ENCODE measurements at regions not wholly inside any gene's neighbourhood (a gene's known extent, or its start where the extent isn't known, plus 50 kb on each side); places are given as distances from the start of the nearest gene placed in this dataset.
A peak's percentile ranks its signal among the peaks of the same experiment; 100 is the strongest.

DNA sequence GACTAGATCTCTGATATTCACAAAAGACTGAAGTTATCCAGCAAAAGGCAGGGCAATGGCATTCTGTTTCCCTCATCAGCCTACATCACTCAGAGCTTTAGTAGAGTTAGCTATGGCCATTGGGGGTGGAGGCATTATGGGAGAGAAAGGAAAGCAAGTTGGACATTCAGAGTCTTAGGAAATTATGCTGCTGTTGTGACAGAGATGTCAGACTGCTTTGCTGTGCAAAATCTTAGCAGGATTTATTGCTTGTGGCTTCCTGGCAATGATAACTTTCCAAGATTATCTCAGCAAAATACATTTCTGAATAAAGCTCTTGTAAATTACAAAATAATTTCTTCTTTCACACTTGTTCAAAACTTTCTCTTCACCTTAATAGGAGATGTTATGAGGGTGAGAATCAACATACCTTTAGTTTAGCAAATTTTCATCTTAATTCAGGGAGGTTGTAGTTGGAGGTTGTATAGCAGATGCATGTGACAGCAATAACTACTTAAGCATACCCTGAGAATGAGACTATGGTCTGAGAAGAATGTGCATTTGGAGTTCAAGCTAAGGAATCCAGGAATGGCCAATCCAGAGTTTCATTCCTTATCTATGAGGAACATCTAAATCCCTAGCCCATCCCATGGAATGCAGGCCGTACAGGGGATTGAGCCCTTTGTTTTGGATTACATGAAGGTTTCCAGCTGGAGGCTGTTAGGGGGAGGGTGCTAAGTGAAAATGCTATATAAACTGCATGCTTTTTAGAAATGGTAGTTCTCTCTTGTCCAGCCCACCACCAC, 179.8 kb downstream of the HAO1 start:
- Histone ChIP-seq H3K27ac (no peak overlapping the region), H3K4me1 (no peaks in the 10 kb centered on the region), H3K9me3 (no peaks in the 10 kb centered on the region), H3K4me3 (no peak overlapping the region), H3K27me3 (no peaks in the 10 kb centered on the region), H3K36me3 (no peaks in the 10 kb centered on the region)
- no peak for DNase-seq
- no peak for TF ChIP-seq POLR2A (IDR thresholded peaks at IDR 0.05)
- intact Hi-C loops (cut with DNase I; ENCODE audit: low total_unique reads): no loop called here
- ATAC-seq: no peak
- in situ Hi-C loops (cut with MboI; ENCODE audit: low sequenced_read_pairs in 4 of 4): no loop called here

DNA sequence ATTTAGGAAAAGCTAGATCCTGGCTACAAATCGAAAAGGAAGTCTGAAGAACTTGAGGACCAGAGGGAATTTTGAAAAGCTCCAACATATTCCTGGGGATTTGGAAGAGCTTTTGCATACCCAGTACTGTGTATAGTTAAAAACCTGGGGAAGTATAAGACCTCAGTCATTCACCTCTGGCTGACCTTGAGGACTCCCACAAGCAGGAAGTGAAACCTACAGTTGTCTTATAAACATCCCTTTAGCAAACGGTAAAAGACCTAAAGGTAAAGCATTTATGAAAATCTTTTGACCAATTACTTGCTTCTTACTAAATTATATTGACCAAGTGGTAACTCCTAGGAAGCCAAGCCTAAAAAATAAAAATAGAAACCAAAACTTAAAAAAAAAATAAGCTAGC, 175.0 kb downstream of the HAO1 start:
- Histone ChIP-seq H3K36me3 (no peaks in the 10 kb centered on the region), H3K4me1 (no peaks in the 10 kb centered on the region), H3K27me3 (no peaks in the 10 kb centered on the region), H3K4me3 (no peak overlapping the region), H3K27ac (no peak overlapping the region), H3K9me3 (no peaks in the 10 kb centered on the region)
- DNase-seq (no peak), ATAC-seq (no peak)
- TF ChIP-seq, protein P1, sequence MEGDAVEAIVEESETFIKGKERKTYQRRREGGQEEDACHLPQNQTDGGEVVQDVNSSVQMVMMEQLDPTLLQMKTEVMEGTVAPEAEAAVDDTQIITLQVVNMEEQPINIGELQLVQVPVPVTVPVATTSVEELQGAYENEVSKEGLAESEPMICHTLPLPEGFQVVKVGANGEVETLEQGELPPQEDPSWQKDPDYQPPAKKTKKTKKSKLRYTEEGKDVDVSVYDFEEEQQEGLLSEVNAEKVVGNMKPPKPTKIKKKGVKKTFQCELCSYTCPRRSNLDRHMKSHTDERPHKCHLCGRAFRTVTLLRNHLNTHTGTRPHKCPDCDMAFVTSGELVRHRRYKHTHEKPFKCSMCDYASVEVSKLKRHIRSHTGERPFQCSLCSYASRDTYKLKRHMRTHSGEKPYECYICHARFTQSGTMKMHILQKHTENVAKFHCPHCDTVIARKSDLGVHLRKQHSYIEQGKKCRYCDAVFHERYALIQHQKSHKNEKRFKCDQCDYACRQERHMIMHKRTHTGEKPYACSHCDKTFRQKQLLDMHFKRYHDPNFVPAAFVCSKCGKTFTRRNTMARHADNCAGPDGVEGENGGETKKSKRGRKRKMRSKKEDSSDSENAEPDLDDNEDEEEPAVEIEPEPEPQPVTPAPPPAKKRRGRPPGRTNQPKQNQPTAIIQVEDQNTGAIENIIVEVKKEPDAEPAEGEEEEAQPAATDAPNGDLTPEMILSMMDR (IDR thresholded peaks at IDR 0.05 in 4 of 5, conservative IDR thresholded peaks at IDR 0.05 in 1 of 5): no peak
- TF ChIP-seq POLR2A (IDR thresholded peaks at IDR 0.05): no peak
- intact Hi-C loops (cut with DNase I; ENCODE audit: low total_unique reads) (no loop called here), in situ Hi-C loops (cut with MboI; ENCODE audit: low sequenced_read_pairs in 4 of 4) (no loop called here)

DNA sequence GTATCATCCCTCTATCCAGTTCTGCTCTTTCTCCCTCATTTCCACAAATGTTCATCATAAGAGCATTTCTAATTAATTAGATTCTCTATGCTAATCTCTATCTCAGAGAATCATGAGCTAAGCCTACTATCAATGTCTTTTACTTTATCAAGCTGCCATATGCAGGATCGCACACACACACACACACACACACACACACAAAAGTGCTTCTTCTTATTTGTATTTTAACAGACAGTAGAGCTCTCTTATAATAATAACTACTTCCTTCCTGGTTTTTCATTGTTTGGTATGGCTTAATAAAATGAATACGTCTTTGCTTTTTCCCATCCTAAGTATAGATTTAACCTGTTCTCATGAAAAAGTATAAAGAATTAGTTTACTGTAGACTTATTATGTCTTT, 170.2 kb downstream of the HAO1 start:
- Histone ChIP-seq H3K9me3 (no peaks in the 10 kb centered on the region), H3K36me3 (no peaks in the 10 kb centered on the region), H3K4me1 (no peaks in the 10 kb centered on the region), H3K27me3 (no peaks in the 10 kb centered on the region), H3K27ac (no peak overlapping the region), H3K4me3 (no peak overlapping the region)
- in situ Hi-C loops (cut with MboI; ENCODE audit: low sequenced_read_pairs in 4 of 4) (no loop called here), intact Hi-C loops (cut with DNase I; ENCODE audit: low total_unique reads) (no loop called here)
- TF ChIP-seq POLR2A (IDR thresholded peaks at IDR 0.05): no peak
- TF ChIP-seq, protein P1 (IDR thresholded peaks at IDR 0.05 in 4 of 5, conservative IDR thresholded peaks at IDR 0.05 in 1 of 5): no peak
- no peak for ATAC-seq
- no peak for DNase-seq

DNA sequence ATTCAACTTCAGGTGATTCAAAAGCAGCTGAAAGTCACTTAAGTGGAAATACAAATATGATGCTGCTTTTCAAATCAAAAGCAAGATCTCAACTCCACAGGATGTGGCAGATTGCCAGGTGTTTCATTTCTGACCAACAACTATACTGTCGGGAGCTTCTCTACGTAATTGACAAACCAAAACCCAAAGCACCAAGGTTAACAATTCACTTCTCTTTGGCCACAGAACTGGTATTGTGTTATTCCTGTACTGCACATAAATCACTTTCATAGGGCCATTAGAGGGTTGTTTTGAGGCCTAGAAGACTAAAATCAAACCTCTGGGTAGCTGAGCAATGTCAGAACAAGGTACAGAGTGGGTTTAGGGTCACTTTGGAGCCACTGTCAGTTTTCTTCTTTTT, 169.7 kb downstream of the HAO1 start:
- TF ChIP-seq, protein P1 (IDR thresholded peaks at IDR 0.05 in 4 of 5, conservative IDR thresholded peaks at IDR 0.05 in 1 of 5): no peak
- TF ChIP-seq POLR2A (IDR thresholded peaks at IDR 0.05): no peak
- Histone ChIP-seq H3K27ac (no peak overlapping the region), H3K4me3 (no peak overlapping the region), H3K36me3 (no peaks in the 10 kb centered on the region), H3K27me3 (no peaks in the 10 kb centered on the region), H3K9me3 (no peaks in the 10 kb centered on the region), H3K4me1 (no peaks in the 10 kb centered on the region)
- in situ Hi-C loops (cut with MboI; ENCODE audit: low sequenced_read_pairs in 4 of 4): no loop called here
- ATAC-seq (no peak), DNase-seq (no peak)
- intact Hi-C loops (cut with DNase I; ENCODE audit: low total_unique reads): no loop called here

DNA sequence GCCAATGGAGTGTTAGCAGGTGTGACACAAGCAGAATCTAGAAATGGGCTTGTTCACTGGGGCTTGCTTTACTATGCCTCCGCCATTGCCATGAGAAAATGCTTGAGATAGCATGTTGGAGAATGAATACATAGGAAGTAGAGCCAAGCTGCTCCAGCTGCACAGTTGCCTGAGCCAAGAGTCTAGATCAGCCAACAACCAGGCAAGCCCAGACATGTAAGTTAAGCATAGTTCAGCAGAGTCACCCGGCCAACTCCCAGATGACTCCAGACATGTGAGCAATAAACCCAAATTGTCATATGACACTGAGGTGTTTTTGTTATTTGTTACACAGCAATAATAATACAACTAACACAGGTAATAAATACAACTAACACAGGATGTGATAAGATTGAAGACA, 167.9 kb downstream of the HAO1 start:
- no peaks in the 10 kb centered on the region for H3K4me1 ChIP-seq
- no peaks in the 10 kb centered on the region for H3K36me3 ChIP-seq
- intact Hi-C loops (cut with DNase I; ENCODE audit: low total_unique reads) (no loop called here), in situ Hi-C loops (cut with MboI; ENCODE audit: low sequenced_read_pairs in 4 of 4) (no loop called here)
- no peak overlapping the region for H3K27ac ChIP-seq
- H3K27me3 ChIP-seq: no peaks in the 10 kb centered on the region
- DNase-seq: peak in 1 of 2 donors; percentile 13
- ATAC-seq: no peak
- no peaks in the 10 kb centered on the region for H3K9me3 ChIP-seq
- no peak overlapping the region for H3K4me3 ChIP-seq
- TF ChIP-seq, protein P1 (IDR thresholded peaks at IDR 0.05 in 4 of 5, conservative IDR thresholded peaks at IDR 0.05 in 1 of 5): no peak
- no peak for TF ChIP-seq POLR2A (IDR thresholded peaks at IDR 0.05)
